IPS-15b (cell line): ENCODE measurements at regions not wholly inside any gene's neighbourhood (a gene's known extent, or its start where the extent isn't known, plus 50 kb on each side); places are given as distances from the start of the nearest gene placed in this dataset.
"Not testable (repeated sequence)": the region's sequence is repeated elsewhere in the genome, so short reads cannot be mapped to it uniquely, and the experiment has no call there.

ENCODE experiments used
- H3K27me3 ChIP-seq: one replicate; pipeline ENCODE4 v1.6.1; 2013; ENCODE audit warnings: low read length; ENCODE audit not compliant: control insufficient read depth, insufficient read depth
- H3K36me3 ChIP-seq: one replicate; pipeline ENCODE4 v1.6.1; 2013; ENCODE audit warnings: low read length; ENCODE audit not compliant: control insufficient read depth, insufficient read depth
- H3K4me1 ChIP-seq: one replicate; pipeline ENCODE4 v1.6.1; 2013; ENCODE audit warnings: mild to moderate bottlenecking, low read length; ENCODE audit not compliant: control insufficient read depth, insufficient read depth
- H3K4me3 ChIP-seq: one replicate; pipeline ENCODE4 v1.5.1; 2013; ENCODE audit warnings: low read depth, low read length
- H3K9ac ChIP-seq: one replicate; pipeline ENCODE4 v1.6.1; 2013; ENCODE audit warnings: low read depth, mild to moderate bottlenecking, low read length
- H3K9me3 ChIP-seq: one replicate; pipeline ENCODE4 v1.6.1; 2013; ENCODE audit warnings: mild to moderate bottlenecking, low read length; ENCODE audit not compliant: control insufficient read depth, insufficient read depth

- Histone ChIP-seq H3K9me3 (peaks cover 15% of the 10 kb centered on the region), H3K9ac (no peak overlapping the region), H3K27me3 (no peaks in the 10 kb centered on the region), H3K4me3 (no peak overlapping the region), H3K4me1 (no peaks in the 10 kb centered on the region), H3K36me3 (no peaks in the 10 kb centered on the region)
These were observed 1052.7 kb downstream of the TMEM121 start for GRCh38 chr14:106579084-106579483.

- no peaks in the 10 kb centered on the region for H3K36me3 ChIP-seq
- H3K27me3 ChIP-seq = no peaks in the 10 kb centered on the region
- H3K9me3 ChIP-seq = peaks cover 24% of the 10 kb centered on the region
- no peak overlapping the region for H3K9ac ChIP-seq
- no peak overlapping the region for H3K4me3 ChIP-seq
- no peaks in the 10 kb centered on the region for H3K4me1 ChIP-seq
These were observed 1059.3 kb downstream of the TMEM121 start for GRCh38 chr14:106585692-106586091.

- Histone ChIP-seq H3K36me3 (no peaks in the 10 kb centered on the region), H3K9ac (no peak overlapping the region), H3K4me3 (no peak overlapping the region), H3K9me3 (peaks cover 24% of the 10 kb centered on the region), H3K4me1 (no peaks in the 10 kb centered on the region), H3K27me3 (no peaks in the 10 kb centered on the region)
These were observed 1059.8 kb downstream of the TMEM121 start for GRCh38 chr14:106586098-106586704.

- not testable (repeated sequence) for H3K4me1 ChIP-seq, H3K4me3 ChIP-seq, H3K36me3 ChIP-seq, H3K27me3 ChIP-seq, H3K9ac ChIP-seq
- peaks cover 10% of the 10 kb centered on the region for H3K9me3 ChIP-seq
These were observed 1065.2 kb downstream of the TMEM121 start for GRCh38 chr14:106591539-106591938.

GRCh38 chr14:106592115-106592852, 1065.9 kb downstream of the TMEM121 start:
- not testable (repeated sequence) for H3K9ac ChIP-seq, H3K36me3 ChIP-seq, H3K4me1 ChIP-seq, H3K27me3 ChIP-seq, H3K4me3 ChIP-seq
- H3K9me3 ChIP-seq = peaks cover 11% of the 10 kb centered on the region

- no peak overlapping the region for H3K9ac ChIP-seq
- H3K4me1 ChIP-seq = no peaks in the 10 kb centered on the region
- H3K9me3 ChIP-seq = peaks cover 23% of the 10 kb centered on the region
- H3K27me3 ChIP-seq = no peaks in the 10 kb centered on the region
- no peak overlapping the region for H3K4me3 ChIP-seq
- H3K36me3 ChIP-seq = no peaks in the 10 kb centered on the region
These were observed 1072.8 kb downstream of the TMEM121 start for GRCh38 chr14:106599209-106599608.

- no peak overlapping the region for H3K4me3 ChIP-seq
- no peaks in the 10 kb centered on the region for H3K27me3 ChIP-seq
These were observed 1079.4 kb downstream of the TMEM121 start for GRCh38 chr14:106605548-106606448.

GRCh38 chr14:106606936-106607335, 1080.6 kb downstream of the TMEM121 start:
- Histone ChIP-seq H3K4me1 (no peaks in the 10 kb centered on the region), H3K27me3 (no peaks in the 10 kb centered on the region), H3K9me3 (peaks cover 40% of the 10 kb centered on the region), H3K36me3 (no peaks in the 10 kb centered on the region), H3K9ac (no peak overlapping the region), H3K4me3 (no peak overlapping the region)

More at GRCh38 chr14:106605548-106606448, 1079.4 kb downstream of the TMEM121 start:
- no peaks in the 10 kb centered on the region for H3K4me1 ChIP-seq
- no peaks in the 10 kb centered on the region for H3K36me3 ChIP-seq
- H3K9ac ChIP-seq = no peak overlapping the region
- H3K9me3 ChIP-seq = peaks cover 43% of the 10 kb centered on the region

GRCh38 chr14:106610691-106611090, 1084.3 kb downstream of the TMEM121 start:
- Histone ChIP-seq H3K27me3 (no peaks in the 10 kb centered on the region), H3K4me3 (no peak overlapping the region), H3K36me3 (no peaks in the 10 kb centered on the region), H3K9me3 (peaks cover 43% of the 10 kb centered on the region), H3K4me1 (no peaks in the 10 kb centered on the region), H3K9ac (no peak overlapping the region)

- Histone ChIP-seq H3K9me3 (peaks cover 45% of the 10 kb centered on the region), H3K27me3 (no peaks in the 10 kb centered on the region), H3K36me3 (no peaks in the 10 kb centered on the region), H3K9ac (no peak overlapping the region), H3K4me3 (no peak overlapping the region), H3K4me1 (no peaks in the 10 kb centered on the region)
These were observed 1086.9 kb downstream of the TMEM121 start for GRCh38 chr14:106613256-106613655.

GRCh38 chr14:106618471-106618951, 1092.1 kb downstream of the TMEM121 start:
- H3K27me3 ChIP-seq, H3K4me1 ChIP-seq, H3K36me3 ChIP-seq, H3K4me3 ChIP-seq, H3K9ac ChIP-seq: not testable (repeated sequence)
- peaks cover 42% of the 10 kb centered on the region for H3K9me3 ChIP-seq
